GM23338 (cell line): ENCODE measurements at regions not wholly inside any gene's neighbourhood (a gene's known extent, or its start where the extent isn't known, plus 50 kb on each side); places are given as distances from the start of the nearest gene placed in this dataset.

Experiments
- ATAC-seq: fragments of 200-7000 bp; cut with Tn5 transposase; 3 replicates; pipeline ENCODE4 v1.9.1; 2020
- DNase-seq: peaks from one replicate; pipeline ENCODE4 v3.0.0-alpha.2; 2015; ENCODE audit warnings: low spot score
- H2AFZ ChIP-seq: fragments of 200-600 bp; sonication (generic); 2 replicates; pipeline ENCODE4 v1.8.0; 2016; ENCODE audit warnings: antibody characterized with exemption, mild to moderate bottlenecking, moderate library complexity
- H3F3A ChIP-seq: fragments of 200-600 bp; sonication (generic); replicated peaks from 2 replicates; pipeline ENCODE4 v1.8.0; 2017; ENCODE audit warnings: antibody characterized with exemption, mixed run types, low read depth
- H3K27ac ChIP-seq: fragments of 200-600 bp; sonication (generic); 2 replicates; pipeline ENCODE4 v1.6.1; 2016; ENCODE audit warnings: low read depth
- H3K27me3 ChIP-seq: fragments of 200-600 bp; sonication (generic); 2 replicates; pipeline ENCODE4 v1.8.0; 2016; ENCODE audit warnings: mild to moderate bottlenecking, mixed run types, moderate library complexity; ENCODE audit not compliant: insufficient read depth
- H3K36me3 ChIP-seq: fragments of 200-600 bp; sonication (generic); 2 replicates; pipeline ENCODE4 v1.8.0; 2016; ENCODE audit warnings: mild to moderate bottlenecking; ENCODE audit not compliant: insufficient read depth
- H3K4me1 ChIP-seq: fragments of 200-600 bp; sonication (generic); 2 replicates; pipeline ENCODE4 v1.8.0; 2016; ENCODE audit warnings: mild to moderate bottlenecking, moderate library complexity; ENCODE audit not compliant: insufficient read depth
- H3K4me2 ChIP-seq: fragments of 200-600 bp; sonication (generic); 2 replicates; pipeline ENCODE4 v1.7.1; 2017; ENCODE audit warnings: mixed run types
- H3K4me3 ChIP-seq: fragments of 200-600 bp; sonication (generic); 2 replicates; pipeline ENCODE4 v1.6.1; 2016; ENCODE audit warnings: mixed run types
- H3K79me2 ChIP-seq: fragments of 200-600 bp; sonication (generic); replicated peaks from 2 replicates; pipeline ENCODE4 v1.8.0; 2017; ENCODE audit warnings: mild to moderate bottlenecking; ENCODE audit not compliant: insufficient read depth
- H3K9me2 ChIP-seq: fragments of 200-600 bp; sonication (generic); 2 replicates; pipeline ENCODE4 v1.8.0; 2017; ENCODE audit not compliant: insufficient read depth
- H4K20me1 ChIP-seq: fragments of 200-600 bp; sonication (generic); replicated peaks from 2 replicates; pipeline ENCODE4 v1.8.0; 2017; ENCODE audit warnings: mild to moderate bottlenecking; ENCODE audit not compliant: insufficient read depth
- H3K27ac Mint-ChIP-seq: 2 replicates; pipeline ENCODE4 v1.8.0; 2020; ENCODE audit warnings: inconsistent platforms, mild to moderate bottlenecking, moderate library complexity, mixed read lengths
- H3K27me3 Mint-ChIP-seq: 3 replicates; pipeline ENCODE4 v1.8.0; 2022; ENCODE audit warnings: low read depth, mild to moderate bottlenecking, moderate library complexity, mixed read lengths, inconsistent platforms; ENCODE audit not compliant: insufficient read depth, poor library complexity
- H3K36me3 Mint-ChIP-seq: 3 replicates; pipeline ENCODE4 v1.8.0; 2021; ENCODE audit warnings: low read depth, mild to moderate bottlenecking, inconsistent platforms, moderate library complexity, mixed read lengths
- H3K4me1 Mint-ChIP-seq: 3 replicates; pipeline ENCODE4 v1.8.0; 2020; ENCODE audit warnings: mild to moderate bottlenecking, inconsistent platforms, mixed read lengths
- H3K4me3 Mint-ChIP-seq: 3 replicates; pipeline ENCODE4 v1.8.0; 2021; ENCODE audit warnings: moderate library complexity, mild to moderate bottlenecking, inconsistent platforms, mixed read lengths
- H3K9me3 Mint-ChIP-seq: 3 replicates; pipeline ENCODE4 v1.8.0; 2020; ENCODE audit warnings: moderate library complexity, mild to moderate bottlenecking, inconsistent platforms, mixed read lengths
- CREB1 ChIP-seq: fragments of 250-450 bp; sonication (Bioruptor Pico); IDR thresholded peaks from 2 replicates; pipeline ENCODE4 v1.5.0; 2020; ENCODE audit warnings: low read depth, mild to moderate bottlenecking, moderate library complexity
- JUNB ChIP-seq: IDR thresholded peaks from one replicate; pipeline ENCODE4 v1.6.1; 2016; ENCODE audit warnings: antibody characterized with exemption; ENCODE audit not compliant: unreplicated experiment
- POLR2AphosphoS5 ChIP-seq: IDR thresholded peaks from 2 replicates; pipeline ENCODE4 v1.6.1; 2016; ENCODE audit warnings: antibody characterized with exemption, low read depth
- STAT1 ChIP-seq: IDR thresholded peaks from one replicate; pipeline ENCODE4 v1.6.1; 2016; ENCODE audit warnings: antibody characterized with exemption; ENCODE audit not compliant: unreplicated experiment
- TF ChIP-seq, protein P1 (sequence below): fragments of 250-450 bp; sonication (Bioruptor Pico); IDR thresholded peaks from 2 replicates; pipeline ENCODE4 v1.5.0; 2020; ENCODE audit warnings: mild to moderate bottlenecking, moderate library complexity

DNA sequence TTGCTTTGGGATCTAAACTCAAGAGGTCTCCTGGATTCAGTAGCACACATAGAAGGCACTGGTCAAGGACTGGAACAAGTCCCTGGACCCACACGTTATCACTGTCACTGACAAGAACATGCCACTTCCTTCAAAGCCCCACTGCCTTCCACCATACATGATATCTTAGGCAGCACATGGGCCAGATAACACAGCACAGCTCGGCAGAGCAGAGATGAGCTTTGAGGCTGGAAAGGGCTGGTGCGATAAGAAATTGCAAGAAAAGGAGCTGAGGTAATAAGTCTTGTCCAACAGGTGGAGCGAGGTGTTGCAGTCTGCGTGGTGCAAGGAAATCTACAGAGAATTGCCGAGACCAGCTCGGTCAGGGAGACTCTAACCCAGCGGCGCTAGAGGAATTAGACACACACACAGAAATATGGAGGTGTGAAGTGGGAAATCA is 139.8 kb upstream of the CDK13 start (continued):
- TF ChIP-seq, protein P1, sequence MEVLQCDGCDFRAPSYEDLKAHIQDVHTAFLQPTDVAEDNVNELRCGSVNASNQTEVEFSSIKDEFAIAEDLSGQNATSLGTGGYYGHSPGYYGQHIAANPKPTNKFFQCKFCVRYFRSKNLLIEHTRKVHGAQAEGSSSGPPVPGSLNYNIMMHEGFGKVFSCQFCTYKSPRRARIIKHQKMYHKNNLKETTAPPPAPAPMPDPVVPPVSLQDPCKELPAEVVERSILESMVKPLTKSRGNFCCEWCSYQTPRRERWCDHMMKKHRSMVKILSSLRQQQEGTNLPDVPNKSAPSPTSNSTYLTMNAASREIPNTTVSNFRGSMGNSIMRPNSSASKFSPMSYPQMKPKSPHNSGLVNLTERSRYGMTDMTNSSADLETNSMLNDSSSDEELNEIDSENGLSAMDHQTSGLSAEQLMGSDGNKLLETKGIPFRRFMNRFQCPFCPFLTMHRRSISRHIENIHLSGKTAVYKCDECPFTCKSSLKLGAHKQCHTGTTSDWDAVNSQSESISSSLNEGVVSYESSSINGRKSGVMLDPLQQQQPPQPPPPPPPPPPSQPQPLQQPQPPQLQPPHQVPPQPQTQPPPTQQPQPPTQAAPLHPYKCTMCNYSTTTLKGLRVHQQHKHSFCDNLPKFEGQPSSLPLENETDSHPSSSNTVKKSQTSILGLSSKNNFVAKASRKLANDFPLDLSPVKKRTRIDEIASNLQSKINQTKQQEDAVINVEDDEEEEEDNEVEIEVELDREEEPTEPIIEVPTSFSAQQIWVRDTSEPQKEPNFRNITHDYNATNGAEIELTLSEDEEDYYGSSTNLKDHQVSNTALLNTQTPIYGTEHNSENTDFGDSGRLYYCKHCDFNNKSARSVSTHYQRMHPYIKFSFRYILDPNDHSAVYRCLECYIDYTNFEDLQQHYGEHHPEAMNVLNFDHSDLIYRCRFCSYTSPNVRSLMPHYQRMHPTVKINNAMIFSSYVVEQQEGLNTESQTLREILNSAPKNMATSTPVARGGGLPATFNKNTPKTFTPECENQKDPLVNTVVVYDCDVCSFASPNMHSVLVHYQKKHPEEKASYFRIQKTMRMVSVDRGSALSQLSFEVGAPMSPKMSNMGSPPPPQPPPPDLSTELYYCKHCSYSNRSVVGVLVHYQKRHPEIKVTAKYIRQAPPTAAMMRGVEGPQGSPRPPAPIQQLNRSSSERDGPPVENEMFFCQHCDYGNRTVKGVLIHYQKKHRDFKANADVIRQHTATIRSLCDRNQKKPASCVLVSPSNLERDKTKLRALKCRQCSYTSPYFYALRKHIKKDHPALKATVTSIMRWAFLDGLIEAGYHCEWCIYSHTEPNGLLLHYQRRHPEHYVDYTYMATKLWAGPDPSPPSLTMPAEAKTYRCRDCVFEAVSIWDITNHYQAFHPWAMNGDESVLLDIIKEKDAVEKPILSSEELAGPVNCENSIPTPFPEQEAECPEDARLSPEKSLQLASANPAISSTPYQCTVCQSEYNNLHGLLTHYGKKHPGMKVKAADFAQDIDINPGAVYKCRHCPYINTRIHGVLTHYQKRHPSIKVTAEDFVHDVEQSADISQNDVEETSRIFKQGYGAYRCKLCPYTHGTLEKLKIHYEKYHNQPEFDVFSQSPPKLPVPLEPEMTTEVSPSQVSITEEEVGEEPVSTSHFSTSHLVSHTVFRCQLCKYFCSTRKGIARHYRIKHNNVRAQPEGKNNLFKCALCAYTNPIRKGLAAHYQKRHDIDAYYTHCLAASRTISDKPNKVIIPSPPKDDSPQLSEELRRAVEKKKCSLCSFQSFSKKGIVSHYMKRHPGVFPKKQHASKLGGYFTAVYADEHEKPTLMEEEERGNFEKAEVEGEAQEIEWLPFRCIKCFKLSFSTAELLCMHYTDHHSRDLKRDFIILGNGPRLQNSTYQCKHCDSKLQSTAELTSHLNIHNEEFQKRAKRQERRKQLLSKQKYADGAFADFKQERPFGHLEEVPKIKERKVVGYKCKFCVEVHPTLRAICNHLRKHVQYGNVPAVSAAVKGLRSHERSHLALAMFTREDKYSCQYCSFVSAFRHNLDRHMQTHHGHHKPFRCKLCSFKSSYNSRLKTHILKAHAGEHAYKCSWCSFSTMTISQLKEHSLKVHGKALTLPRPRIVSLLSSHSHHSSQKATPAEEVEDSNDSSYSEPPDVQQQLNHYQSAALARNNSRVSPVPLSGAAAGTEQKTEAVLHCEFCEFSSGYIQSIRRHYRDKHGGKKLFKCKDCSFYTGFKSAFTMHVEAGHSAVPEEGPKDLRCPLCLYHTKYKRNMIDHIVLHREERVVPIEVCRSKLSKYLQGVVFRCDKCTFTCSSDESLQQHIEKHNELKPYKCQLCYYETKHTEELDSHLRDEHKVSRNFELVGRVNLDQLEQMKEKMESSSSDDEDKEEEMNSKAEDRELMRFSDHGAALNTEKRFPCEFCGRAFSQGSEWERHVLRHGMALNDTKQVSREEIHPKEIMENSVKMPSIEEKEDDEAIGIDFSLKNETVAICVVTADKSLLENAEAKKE (CRISPR knock-in tag): no peak
- TF ChIP-seq JUNB: no peak

DNA sequence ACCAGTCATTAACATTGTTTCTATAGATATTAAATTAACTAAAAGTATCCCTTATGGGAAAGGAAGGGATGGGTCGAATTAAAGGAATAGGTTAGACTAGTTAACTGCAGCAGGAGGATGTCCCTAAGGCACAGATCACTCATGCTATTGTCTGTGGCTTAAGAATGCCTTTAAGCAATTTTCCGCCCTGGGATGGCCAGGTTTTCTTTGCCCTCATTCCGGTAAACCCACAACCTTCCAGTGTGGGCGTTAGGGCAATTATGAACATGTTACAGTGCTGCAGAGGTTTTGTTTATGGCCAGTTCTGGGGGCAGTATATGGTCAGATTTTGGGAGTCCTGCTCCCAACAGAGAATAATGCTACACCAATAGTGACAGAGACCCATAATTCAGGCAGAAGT is 139.3 kb upstream of the CDK13 start:
- no peaks in the 10 kb centered on the region for H3K79me2 ChIP-seq
- no peaks in the 10 kb centered on the region for H3F3A ChIP-seq
- no peaks in the 10 kb centered on the region for H3K36me3 ChIP-seq
- no peak for TF ChIP-seq CREB1 (CRISPR knock-in tag)
- TF ChIP-seq STAT1: no peak
- no peak for TF ChIP-seq POLR2AphosphoS5
- H3K4me2 ChIP-seq: no peak overlapping the region
- H3K4me3 ChIP-seq: no peak overlapping the region
- Mint-ChIP-seq H3K9me3 (peaks cover 3% of the 10 kb centered on the region; the same call in 2 of the 3 replicates), H3K36me3 (no peaks in the 10 kb centered on the region), H3K4me1 (peaks cover 6% of the 10 kb centered on the region; the same call in 2 of the 3 replicates), H3K4me3 (no peak overlapping the region), H3K27ac (no peak overlapping the region), H3K27me3 (peaks cover 6% of the 10 kb centered on the region)
- no peaks in the 10 kb centered on the region for H3K27me3 ChIP-seq
- ATAC-seq: no peak
- DNase-seq: no peak
- no peaks in the 10 kb centered on the region; the same call in 1 of the 2 replicates for H4K20me1 ChIP-seq
- no peak overlapping the region; the same call in 1 of the 2 replicates for H2AFZ ChIP-seq
- no peaks in the 10 kb centered on the region for H3K9me2 ChIP-seq
- H3K27ac ChIP-seq: no peak overlapping the region
- H3K4me1 ChIP-seq: peaks cover 8% of the 10 kb centered on the region; the same call in 1 of the 2 replicates
